22Rv1 (cell line): ENCODE measurements at regions not wholly inside any gene's neighbourhood (a gene's known extent, or its start where the extent isn't known, plus 50 kb on each side); places are given as distances from the start of the nearest gene placed in this dataset.

ENCODE experiments used
- ZFX ChIP-seq: fragments of 450-650 bp; IDR thresholded peaks from 2 replicates; pipeline ENCODE4 v1.6.1; 2017; ENCODE audit warnings: antibody characterized with exemption, borderline replicate concordance
- TF ChIP-seq, protein P1 (sequence below): fragments of 450-650 bp; IDR thresholded peaks from 2 replicates; pipeline ENCODE4 v1.5.1; 2017; ENCODE audit warnings: mild to moderate bottlenecking

- TF ChIP-seq, protein P1, sequence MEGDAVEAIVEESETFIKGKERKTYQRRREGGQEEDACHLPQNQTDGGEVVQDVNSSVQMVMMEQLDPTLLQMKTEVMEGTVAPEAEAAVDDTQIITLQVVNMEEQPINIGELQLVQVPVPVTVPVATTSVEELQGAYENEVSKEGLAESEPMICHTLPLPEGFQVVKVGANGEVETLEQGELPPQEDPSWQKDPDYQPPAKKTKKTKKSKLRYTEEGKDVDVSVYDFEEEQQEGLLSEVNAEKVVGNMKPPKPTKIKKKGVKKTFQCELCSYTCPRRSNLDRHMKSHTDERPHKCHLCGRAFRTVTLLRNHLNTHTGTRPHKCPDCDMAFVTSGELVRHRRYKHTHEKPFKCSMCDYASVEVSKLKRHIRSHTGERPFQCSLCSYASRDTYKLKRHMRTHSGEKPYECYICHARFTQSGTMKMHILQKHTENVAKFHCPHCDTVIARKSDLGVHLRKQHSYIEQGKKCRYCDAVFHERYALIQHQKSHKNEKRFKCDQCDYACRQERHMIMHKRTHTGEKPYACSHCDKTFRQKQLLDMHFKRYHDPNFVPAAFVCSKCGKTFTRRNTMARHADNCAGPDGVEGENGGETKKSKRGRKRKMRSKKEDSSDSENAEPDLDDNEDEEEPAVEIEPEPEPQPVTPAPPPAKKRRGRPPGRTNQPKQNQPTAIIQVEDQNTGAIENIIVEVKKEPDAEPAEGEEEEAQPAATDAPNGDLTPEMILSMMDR = no peak
- no peak for TF ChIP-seq ZFX
Measured at GRCh38 chr4:19631814-19632213, 619.9 kb upstream of the SLIT2 start.
